HG02588 (cell line): ENCODE measurements at regions not wholly inside any gene's neighbourhood (a gene's known extent, or its start where the extent isn't known, plus 50 kb on each side); places are given as distances from the start of the nearest gene placed in this dataset.
"Not testable (repeated sequence)": the region's sequence is repeated elsewhere in the genome, so short reads cannot be mapped to it uniquely, and the experiment has no call there.

Experiments
- ATAC-seq: cut with Tn5 transposase; IDR thresholded peaks from one replicate; pipeline ENCODE4 v1.9.1; 2021; ENCODE audit warnings: mild to moderate bottlenecking, moderate library complexity; ENCODE audit not compliant: unreplicated experiment

DNA sequence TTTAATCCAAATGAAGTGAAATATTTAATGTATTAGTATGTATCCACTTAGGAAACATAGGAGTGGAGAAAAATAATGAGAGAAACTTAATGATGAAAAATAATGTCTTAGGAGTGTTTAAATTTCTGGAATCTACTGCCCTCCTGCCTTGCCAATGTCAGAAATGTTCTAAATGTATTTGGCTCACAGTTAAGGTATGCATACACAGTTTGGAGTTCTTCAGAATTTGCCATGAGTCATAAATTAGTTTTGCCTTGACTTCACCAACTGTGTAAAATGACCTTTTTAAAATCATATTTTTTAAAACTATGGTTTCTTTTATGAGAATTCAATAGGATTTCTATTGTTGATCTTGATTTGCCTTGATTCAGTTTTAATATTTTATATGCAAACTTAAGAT lies 191.7 kb upstream of the HSF2 start:
- no peak for ATAC-seq

DNA sequence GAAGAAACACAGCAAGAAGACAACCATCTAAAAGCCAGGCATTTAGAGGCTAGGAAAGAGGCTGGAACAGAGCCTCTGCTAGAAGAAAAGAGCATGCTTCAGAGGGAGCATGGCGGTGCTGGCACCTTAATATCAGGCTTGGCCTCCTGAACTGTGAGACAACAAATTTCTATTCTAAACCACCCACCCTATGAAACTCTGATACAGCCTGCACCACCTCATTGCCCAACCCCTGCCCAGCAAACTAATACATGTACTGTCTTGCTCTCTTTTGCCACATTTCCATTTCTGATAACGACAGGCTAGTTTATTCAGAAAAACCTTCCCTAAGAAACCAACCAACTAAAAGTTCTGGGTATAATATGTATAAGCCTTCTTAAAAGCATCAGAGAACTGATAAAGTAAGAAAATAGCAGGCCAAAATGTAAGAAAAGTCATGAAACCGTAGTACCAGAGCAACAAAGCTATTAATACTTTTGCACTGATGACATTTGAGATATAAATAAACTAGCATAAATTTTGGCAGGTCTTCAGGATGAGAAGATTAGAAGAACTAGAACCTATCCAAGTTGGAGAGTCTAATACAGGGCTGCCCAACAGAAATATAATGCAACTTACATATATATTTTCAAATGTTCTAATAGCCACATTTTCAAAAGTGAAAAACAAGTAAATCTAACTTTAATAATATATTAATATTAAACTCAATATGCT lies 184.7 kb upstream of the HSF2 start:
- ATAC-seq: no peak

DNA sequence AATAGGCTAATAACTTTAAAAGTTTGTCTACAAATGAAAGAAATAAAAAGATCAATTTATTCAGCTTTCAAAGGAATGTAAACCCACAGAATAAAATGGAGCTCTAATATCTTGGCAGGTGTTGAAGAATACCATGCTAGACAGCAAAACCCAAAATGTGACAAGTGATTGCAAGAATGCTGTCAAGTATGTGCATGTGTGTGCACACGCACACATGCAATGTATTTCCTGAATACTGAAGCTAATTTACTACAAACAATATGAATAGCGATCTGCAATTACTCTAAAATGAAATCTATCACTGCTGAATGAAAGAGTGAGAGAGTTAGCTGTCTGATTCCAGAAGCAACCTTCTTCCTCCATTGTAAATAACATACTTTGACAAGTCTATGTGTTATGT lies 179.2 kb upstream of the HSF2 start:
- no peak for ATAC-seq

DNA sequence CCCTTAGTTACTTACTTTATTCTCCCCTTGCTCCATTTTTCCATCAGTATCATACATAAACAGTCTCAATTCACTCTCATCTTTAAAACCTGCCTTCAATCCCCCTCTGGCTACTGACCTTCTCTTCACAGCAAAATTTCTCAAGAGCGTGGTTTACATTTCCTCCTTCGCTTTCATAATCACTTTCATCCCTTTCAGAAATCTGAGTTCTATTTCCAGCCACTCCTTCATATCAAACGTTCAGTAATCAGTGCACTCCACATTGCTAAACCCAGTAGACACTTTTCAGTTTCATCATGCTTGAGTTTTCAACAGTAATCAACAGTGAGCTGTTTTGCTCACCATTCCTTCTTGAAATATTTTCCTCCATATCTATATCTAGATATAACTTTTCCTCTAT lies 176.7 kb upstream of the HSF2 start:
- no peak for ATAC-seq

DNA sequence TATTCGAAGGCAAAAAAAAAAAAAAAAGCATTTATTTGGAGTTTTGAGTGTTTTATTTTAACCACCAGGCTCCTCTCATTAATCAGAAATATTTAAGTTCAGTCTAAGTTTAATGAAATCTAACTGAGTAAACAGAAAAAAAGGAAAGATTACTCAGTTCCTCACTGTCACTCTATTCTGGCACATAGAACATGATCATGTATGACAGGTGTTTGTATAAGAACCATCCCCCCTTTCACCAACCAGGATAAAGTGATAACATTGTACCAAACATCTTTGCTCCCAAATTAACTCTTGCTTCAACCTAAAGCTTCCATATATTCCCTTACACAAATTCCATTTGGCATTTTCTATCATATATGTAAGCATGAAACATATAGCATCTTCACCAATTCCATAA lies 176.2 kb upstream of the HSF2 start:
- ATAC-seq: no peak

DNA sequence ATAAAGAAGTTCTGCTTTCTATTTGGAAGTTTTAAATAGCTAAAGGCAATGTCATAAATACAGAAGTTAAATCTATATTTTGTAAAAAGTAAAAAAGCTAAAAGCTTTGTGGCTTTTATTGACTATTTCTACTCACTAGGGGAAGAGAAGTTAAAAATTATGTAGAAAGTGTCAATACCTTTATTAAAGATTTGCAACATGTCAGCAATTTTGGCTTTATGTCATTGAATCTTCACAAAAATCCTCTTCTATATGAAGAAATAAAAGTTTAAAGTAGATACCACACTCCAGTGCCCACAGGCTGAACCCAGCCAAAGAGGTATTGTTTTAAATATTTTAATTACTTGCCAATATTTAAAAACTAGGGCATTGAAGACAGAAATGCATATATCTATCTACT lies 160.6 kb upstream of the HSF2 start:
- ATAC-seq: no peak

DNA sequence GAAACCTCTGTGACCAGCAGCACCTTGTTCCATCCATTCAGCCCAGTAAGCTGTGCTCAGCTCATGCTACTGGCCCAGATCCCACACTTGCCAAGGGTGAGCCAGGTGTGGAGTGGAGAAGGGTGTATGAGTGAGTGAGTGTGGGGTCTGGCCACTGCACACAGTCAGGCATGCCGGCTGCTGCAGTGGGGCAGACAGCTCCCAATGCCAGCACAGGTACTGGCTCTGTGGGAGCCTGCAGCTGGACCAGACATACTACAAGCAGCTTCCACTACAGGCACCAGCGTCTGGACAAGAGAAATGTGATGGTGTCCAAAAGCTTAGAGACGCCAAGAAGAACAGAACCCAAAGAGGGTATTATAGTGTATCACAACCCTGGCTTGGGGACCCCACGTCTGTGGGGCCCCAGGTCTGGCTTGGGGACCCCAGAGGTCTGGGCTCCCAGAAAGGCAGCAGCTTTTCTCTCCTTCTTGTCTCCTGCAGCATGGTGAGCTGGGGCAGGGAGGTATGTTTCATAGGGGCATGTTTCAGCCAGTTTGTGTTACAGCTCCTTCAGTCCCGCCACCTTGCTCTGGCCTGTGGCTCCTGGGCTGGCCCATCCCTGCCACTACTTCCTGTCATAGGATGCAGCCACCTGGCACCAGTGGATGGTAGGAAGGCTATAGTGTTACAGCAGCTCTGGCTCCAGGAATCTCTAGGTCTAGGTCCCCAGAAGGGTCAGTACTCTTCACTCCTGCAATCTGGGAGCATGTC lies 152.4 kb upstream of the HSF2 start:
- no peak for ATAC-seq

DNA sequence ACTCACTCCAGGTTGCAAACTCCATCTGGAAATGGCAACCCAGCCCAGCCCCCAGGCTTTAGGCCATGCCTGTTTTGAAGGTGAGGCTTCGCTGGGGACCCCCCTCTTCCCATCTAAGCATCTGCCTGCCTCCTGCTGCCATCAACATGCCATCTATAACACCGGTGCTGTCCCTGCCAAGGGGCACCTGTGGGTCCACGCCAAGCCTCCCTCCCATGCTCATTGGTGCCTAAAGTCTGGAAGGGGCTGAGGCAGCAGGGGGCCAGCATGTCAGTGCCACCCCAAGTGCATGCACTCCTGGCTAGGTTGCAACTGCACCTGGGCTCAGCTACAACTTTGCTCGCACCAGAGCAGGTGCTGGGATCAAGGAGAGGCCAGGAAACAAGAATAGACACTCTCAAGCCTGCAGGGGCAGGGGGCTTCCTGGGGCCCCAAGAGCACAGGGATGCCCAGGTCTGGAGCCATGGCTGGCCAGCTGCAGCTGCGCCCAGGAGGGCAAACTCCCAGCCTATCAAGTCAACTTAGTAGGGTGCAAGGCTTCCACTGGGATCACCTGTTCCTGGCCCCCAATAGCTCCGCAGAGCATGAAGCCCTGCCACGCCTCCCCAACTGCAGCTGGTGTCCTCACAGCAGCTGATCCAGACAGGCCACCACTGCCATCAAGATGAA lies 151.3 kb upstream of the HSF2 start:
- no peak for ATAC-seq

DNA sequence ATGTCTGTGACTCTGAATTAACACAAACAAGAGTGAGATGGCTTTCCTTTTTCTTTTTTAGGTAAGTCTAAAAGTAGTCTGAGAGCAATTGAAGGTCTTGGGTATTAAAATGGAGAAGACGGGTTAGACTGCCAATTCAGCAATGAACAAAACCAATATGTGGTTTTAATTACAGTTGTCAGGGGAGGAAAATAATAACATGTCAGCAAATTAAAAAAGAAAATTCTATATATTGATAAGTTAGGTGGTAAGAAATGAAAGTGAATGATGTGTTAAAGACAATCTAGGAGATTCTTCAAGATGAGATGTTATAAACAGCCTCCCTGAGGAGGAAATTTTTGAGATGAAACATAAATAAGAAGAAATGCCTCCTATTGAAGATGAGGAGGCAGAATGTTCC lies 150.6 kb upstream of the HSF2 start:
- ATAC-seq: no peak

DNA sequence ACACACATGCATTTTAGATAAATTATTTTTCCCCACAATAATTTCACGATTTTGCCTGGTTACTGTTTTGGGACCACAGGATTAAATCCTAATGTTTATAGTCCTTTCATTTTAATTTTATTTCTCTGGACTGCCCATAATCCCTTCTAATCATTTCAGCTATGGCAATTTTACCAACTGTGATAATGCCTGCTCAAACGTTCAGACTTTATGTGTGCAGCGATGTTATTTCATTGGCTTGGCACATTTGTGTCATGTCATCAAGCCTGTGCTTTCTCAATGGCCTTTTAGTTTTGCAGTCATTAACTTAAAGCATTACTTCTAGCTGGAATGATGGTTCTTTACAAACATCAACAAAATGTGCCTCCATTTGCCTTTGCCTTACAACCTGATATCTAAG lies 140.6 kb upstream of the HSF2 start:
- ATAC-seq: no peak

DNA sequence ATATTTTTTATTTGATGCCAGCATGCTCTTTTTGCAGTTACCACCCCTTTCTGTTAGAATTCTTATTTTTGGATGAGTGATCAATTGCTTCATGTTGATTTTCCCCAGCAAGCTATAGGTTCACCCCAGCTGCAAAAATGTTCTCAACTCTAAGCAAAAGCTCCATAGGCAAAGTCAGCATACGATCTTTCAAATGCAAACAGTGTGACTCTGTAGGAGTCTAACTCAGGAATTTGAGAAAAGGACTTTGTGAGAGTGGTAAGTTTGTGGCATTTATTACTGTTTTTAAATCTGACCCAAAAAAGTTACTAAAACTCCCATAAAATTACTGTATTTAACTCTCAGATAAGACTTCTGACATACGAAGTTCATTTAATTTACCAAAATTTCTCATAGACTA lies 134.9 kb upstream of the HSF2 start:
- no peak for ATAC-seq

DNA sequence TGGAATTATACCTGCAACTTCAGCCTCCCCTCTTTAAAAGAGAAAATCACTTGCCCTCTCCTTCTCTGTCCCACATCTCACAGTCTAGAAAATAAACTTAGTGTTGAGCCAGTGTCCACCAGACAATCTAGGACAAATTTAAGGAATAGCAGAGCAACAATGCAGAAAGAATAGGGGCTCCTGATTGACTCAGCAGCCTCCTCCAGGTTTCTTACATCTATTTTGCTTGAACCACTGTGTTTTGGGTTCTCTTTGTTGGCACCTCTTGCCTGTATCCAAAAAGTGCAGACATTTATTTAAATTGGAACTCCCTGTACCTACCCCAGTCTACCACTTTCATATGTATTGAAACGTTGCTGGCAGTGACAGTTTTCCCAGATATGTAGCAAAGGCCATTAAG lies 133.7 kb upstream of the HSF2 start:
- ATAC-seq: no peak

DNA sequence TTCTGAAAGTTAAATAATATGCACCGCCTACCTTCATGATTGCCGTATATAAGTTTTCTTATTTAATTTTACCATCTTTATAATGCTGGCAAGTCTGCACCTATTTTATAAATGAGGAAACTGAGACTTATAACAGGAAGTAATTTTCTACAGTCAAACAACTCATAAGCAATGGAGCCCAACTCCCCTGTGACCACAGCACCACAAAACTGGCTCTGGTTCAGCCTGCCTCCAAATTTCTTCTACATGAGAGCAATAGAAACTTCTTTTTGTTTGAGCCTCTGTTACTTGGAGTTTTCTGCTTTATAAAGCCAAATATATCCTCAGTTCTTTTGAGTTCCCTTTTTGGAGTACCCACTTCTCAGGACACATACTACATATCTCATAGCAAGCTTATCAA lies 131.1 kb upstream of the HSF2 start:
- no peak for ATAC-seq

DNA sequence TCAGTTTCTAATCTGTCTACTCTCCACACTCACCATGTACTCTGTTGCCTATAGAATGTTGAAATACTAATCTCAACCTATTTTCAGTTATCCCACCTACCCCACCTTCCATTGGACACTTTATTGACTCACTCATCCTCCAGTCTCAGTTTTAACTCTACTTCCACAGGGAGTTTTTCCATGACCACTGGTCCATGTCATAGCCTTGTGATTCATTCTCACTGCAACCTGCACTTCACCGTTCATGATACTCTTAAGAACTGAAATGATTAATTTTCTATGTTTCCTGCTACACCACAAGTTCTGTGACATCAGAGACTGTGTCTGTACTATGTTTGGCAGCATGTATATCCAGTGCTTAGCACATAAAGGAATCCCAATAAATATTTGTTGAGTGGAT lies 122.8 kb upstream of the HSF2 start:
- no peak for ATAC-seq

DNA sequence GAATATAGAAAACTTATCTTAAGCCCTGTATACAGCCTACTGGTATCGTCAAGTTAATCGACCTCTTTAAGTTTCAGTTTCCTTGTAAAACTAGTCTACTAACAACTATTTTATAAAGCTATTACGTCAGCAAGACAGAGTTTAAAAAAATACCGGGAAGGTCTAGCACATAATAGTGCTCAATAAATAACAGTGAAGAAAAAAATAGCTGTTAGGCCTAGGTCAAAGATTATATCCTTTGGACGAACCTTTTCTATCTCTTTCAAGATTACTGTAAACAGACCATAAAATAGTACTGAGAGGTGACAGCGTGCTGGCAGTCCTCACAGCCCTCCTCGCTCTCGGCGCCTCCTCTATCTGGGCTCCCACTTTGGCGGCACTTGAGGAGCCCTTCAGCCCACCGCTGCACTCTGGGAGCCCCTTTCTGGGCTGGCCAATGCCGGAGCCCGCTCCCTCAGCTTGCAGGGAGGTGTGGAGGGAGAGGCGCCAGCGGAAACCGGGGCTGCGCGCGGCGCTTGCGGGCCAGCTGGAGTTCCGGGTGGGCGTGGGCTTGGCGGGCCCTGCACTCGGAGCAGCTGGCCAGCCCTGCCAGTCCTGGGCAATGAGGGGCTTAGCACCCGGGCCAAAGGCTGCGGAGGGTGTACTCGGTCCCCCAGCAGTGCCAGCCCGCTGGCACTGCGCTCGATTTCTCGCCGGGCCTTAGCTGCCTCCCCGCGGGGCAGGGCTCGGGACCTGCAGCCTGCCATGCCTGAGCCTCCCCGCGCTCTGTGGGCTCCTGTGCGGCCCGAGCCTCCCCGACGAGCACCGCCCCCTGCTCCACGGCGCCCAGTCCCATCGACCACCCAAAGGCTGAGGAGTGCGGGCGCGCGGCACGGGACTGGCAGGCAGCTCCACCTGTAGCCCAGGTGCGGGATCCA lies 119.1 kb upstream of the HSF2 start:
- ATAC-seq: not testable (repeated sequence)

DNA sequence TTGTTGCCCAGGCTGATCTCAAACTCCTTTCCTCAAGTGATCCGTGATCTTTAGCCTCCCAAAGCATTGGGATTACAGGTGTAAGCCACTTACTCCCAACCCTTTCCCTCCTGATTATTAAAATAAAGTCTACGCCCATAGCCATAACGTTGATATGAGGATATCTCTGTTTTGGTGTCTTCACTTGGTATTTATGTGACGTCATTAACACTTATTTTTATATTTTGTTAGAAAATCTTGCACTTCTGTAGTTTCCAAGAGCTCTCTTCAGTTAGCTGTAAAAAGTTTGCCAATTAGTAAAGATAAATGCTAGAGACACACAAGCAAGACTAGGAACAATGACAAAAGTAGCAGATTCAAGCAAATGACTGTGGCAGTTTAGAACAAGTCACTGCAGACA lies 115.6 kb upstream of the HSF2 start:
- no peak for ATAC-seq

DNA sequence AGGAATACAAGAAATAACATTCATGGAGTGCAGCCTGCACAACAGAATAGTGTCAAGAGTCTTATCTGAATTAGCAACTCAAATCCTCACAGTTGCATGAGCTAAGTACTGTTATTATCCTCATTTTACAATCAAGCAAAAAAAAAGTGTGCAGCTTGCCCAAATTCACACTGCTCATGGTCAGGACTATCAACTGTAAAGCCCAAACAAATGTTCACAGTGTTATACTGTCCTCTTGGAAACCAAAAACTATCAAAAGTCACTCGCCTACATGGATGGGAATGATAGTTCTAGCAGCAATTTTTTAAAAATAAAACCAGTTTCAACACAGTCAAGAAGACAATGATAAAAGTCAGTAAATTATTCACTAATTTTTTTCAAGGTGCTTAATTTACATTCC lies 114.6 kb upstream of the HSF2 start:
- ATAC-seq: no peak

DNA sequence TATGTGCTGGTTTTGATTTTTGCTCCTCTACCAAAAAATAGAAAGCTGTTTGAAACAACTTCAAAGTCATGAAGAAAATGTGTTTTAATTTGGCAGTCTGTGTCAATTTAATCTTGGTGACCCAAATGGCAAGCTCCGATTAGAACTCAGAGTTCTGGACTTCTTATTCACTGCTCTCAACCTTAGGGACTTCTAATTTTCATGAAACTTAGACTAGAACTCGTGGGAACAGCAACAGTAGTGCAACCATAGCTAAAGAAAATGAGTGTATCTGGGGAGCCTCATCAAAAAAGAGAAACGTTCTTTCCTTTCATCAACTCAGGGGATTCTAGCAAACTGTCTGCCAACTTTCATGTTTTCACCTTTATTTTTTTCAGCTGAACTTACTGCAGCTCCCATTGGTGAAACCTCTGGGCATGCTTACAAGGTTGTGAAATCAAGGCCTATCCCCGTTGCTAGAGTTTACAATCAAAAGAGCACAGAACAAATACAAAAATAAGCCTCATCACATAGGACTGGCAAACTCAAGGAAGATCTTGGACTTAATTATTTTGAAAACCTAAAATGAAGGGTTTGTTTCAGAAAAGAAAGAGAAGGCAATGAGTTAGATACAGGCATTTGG lies 114.0 kb upstream of the HSF2 start:
- ATAC-seq: no peak

DNA sequence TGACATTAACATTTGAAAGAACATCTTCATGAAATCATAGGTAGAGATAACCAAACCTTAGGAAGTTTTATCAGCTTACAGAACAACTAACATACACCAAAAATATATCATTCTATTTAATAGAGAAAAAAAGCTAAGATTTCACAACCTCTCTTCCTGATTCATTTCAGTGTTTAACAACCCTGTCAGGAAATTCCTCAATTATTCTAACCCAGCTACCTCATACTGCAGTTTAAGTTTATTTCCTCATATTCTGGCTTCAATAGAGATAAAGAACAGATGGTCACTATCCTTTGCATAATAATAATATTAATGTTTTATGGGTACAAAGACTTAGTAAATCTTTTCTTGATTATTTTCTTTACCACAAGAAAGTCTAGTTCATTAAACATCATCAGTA lies 112.9 kb upstream of the HSF2 start:
- no peak for ATAC-seq

DNA sequence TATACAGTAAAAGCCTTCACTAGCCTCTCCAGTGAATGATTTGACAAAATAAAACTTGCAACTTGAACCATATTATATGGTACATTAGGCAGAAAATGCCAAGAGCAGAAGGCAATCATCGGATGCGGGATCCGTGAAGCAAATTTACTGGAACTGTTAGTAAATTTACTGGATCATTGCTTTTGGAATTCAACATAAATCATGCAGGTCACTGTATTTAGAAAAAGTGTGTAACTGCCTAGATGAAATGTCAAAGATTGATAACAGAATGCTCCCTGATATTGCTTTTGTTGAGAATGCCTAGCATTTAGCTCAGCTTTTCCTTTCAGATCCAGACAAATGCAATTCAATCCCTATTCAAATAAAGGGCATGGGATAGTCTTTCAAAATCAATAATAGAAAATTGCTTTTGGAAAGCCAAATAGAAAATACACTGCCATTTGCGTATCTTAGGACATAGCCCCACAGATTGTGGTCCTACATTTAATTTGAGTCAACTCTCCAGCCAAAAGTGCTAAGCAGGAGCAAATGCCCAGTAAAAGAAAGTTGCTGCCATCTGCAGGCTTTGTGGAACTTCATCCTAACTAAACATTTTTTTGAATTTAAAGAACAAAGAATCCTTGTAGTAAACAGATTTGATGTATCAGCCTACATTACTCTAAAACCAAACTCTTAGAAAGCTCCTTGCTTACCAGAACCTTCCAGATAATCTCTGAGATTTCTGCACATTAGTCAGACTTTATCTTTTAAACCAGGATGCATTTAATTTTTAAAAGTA lies 109.5 kb upstream of the HSF2 start:
- no peak for ATAC-seq
